Tibial nerve (tissue), 3 donors: ENCODE measurements at regions not wholly inside any gene's neighbourhood (a gene's known extent, or its start where the extent isn't known, plus 50 kb on each side); places are given as distances from the start of the nearest gene placed in this dataset.

Source experiments
- CTCF ChIP-seq, 5 experiments: fragments of 200-600 bp in 3 of 5; fragments of 450-650 bp in 2 of 5; sonication (generic) in 3 of 5; IDR thresholded peaks; one replicate each; pipeline ENCODE4 v1.5.1; 2016 to 2019; ENCODE audit warnings: antibody characterized with exemption in 5 of 5, mild to moderate bottlenecking in 3 of 5, moderate library complexity in 2 of 5
- POLR2A ChIP-seq, 2 donors: fragments of 450-650 bp; IDR thresholded peaks; one replicate each; pipeline ENCODE4 v1.6.1; 2017; ENCODE audit warnings: antibody characterized with exemption in 2 of 2, mild to moderate bottlenecking in 2 of 2, moderate library complexity in 2 of 2

DNA sequence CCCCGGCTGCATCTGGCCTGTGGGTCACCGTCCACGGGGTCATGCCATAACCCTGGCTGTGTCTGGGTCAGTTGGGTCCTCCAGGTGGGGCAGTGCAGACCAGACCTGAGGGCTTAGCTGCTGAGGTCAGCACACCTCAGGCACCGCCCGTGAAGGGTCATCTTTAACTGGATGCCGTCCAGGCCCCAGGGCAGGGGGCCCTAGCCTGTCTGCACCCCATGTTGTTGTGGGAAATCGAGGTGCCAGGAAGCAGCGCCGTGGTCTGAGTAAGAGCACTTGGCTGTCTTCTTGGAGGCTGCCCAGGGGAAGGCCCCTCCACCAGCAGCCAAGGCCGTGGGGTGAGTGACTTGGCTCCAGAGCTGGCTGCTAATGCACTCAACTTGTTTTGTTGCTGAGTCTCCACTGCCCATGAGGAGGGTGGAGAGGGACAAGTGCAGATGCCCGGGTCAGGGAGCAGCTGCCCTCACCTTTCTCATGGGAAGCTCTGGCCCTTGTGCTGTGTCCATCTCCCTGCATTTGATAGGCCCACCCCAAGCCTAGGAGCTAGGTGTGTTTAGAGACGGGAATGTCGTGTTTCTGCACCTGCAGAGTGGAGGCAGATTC, 317.2 kb downstream of the TMEM121 start:
- no peak for TF ChIP-seq POLR2A (IDR thresholded peaks at IDR 0.05)
- TF ChIP-seq CTCF (IDR thresholded peaks at IDR 0.05) = no peak
